Endothelial cell of umbilical vein (primary cell): ENCODE measurements at regions not wholly inside any gene's neighbourhood (a gene's known extent, or its start where the extent isn't known, plus 50 kb on each side); places are given as distances from the start of the nearest gene placed in this dataset.

Source experiments
- BruUV-seq: library from RNA; stranded (reverse); fragments of 400-500 nt; replicated peaks from 2 replicates; lab custom pipeline; 2021; lab: Mats Ljungman, UMichigan
- CTCF ChIA-PET: fragments of 300-600, 350-600 bp; sonication (Branson Sonifier 250); formaldehyde crosslinking; loops from one replicate; lab custom pipeline; 2021; ENCODE audit warnings: antibody characterized with exemption, inconsistent platforms; lab: Charles Lee
- POLR2A ChIA-PET: fragments of 300-600, 350-600 bp; sonication (Branson Sonifier 250); formaldehyde crosslinking; loops from one replicate; lab custom pipeline; 2021; ENCODE audit warnings: antibody characterized with exemption, inconsistent platforms; lab: Charles Lee
- DNase-seq: peaks from one replicate; pipeline ENCODE4 v3.0.0-alpha.2; 2011; ENCODE audit warnings: low read depth, low spot score
- FAIRE-seq: peaks from 2 replicates; lab custom pipeline; 2011; peaks lifted over from hg19 to GRCh38; lab: Jason Lieb, UNC
- H2AFZ ChIP-seq: 2 replicates; pipeline ENCODE4 v1.6.0; 2012; ENCODE audit warnings: low read depth, low read length, control low read depth, inconsistent platforms
- H3K27ac ChIP-seq: 2 replicates; pipeline ENCODE4 v1.5.1; 2011; ENCODE audit warnings: low read depth, mild to moderate bottlenecking, control low read depth, low read length, moderate library complexity; ENCODE audit not compliant: insufficient read depth
- H3K27me3 ChIP-seq, 2 experiments: 2 replicates each; pipeline versions ENCODE4 v1.6.0 to v1.6.1; 2011; ENCODE audit warnings: low read length in 2 of 2, mixed read lengths in 1 of 2; ENCODE audit not compliant: control insufficient read depth in 2 of 2, insufficient read depth in 2 of 2
- H3K36me3 ChIP-seq, 2 experiments: 2 replicates in 1 of 2; 3 replicates in 1 of 2; pipeline ENCODE4 v1.5.1; 2011; ENCODE audit warnings: low read length in 2 of 2, mild to moderate bottlenecking in 1 of 2, moderate library complexity in 1 of 2; ENCODE audit not compliant: control insufficient read depth in 2 of 2, insufficient read depth in 2 of 2; ENCODE audit errors: extremely low read depth in 1 of 2
- H3K4me1 ChIP-seq: 3 replicates; pipeline ENCODE4 v1.5.1; 2011; ENCODE audit warnings: mild to moderate bottlenecking, low read length; ENCODE audit not compliant: control insufficient read depth, insufficient read depth; ENCODE audit errors: extremely low read depth
- H3K4me2 ChIP-seq: 2 replicates; pipeline ENCODE4 v1.6.1; 2011; ENCODE audit warnings: low read length, control low read depth, mixed read lengths; ENCODE audit not compliant: insufficient read depth
- H3K4me3 ChIP-seq, 3 experiments: fragments of 200-600 bp in 1 of 3; sonication (generic), shearing (Covaris generic) in 1 of 3; replicated peaks in 1 of 3; 2 replicates each; pipeline ENCODE4 v1.5.1; 2011 to 2016; ENCODE audit warnings: control low read depth in 3 of 3, low read length in 3 of 3, mild to moderate bottlenecking in 2 of 3, inconsistent platforms in 1 of 3, low read depth in 1 of 3, moderate library complexity in 1 of 3; ENCODE audit not compliant: insufficient read depth in 1 of 3
- H3K79me2 ChIP-seq: 2 replicates; pipeline ENCODE4 v1.6.0; 2012; ENCODE audit warnings: low read length, inconsistent platforms; ENCODE audit not compliant: control insufficient read depth, insufficient read depth
- H3K9ac ChIP-seq: replicated peaks from 2 replicates; pipeline ENCODE3; 2011; ENCODE audit warnings: low read length, control low read depth; ENCODE audit not compliant: insufficient read depth; ENCODE audit errors: extremely low read depth
- H3K9me1 ChIP-seq: replicated peaks from 3 replicates; pipeline ENCODE4 v1.6.0; 2011; ENCODE audit warnings: mild to moderate bottlenecking, low read length; ENCODE audit not compliant: control insufficient read depth, insufficient read depth; ENCODE audit errors: extremely low read depth
- H3K9me3 ChIP-seq: replicated peaks from 2 replicates; pipeline ENCODE4 v1.5.1; 2012; ENCODE audit warnings: low read length, inconsistent platforms; ENCODE audit not compliant: control insufficient read depth, insufficient read depth
- H4K20me1 ChIP-seq: replicated peaks from 2 replicates; pipeline ENCODE3; 2011; ENCODE audit warnings: mild to moderate bottlenecking, low read length; ENCODE audit not compliant: control insufficient read depth, insufficient read depth; ENCODE audit errors: extremely low read depth
- CTCF ChIP-seq, 2 donors: IDR thresholded peaks; 1 replicate in 1 of 2; 2 replicates in 1 of 2; pipeline ENCODE4 v1.5.1; 2011; ENCODE audit warnings: low read length in 2 of 2, mild to moderate bottlenecking in 2 of 2, moderate library complexity in 2 of 2, control low read depth in 1 of 2, inconsistent platforms in 1 of 2, low read depth in 1 of 2; ENCODE audit not compliant: insufficient read depth in 1 of 2; ENCODE audit errors: extremely low read depth in 1 of 2
- EZH2 ChIP-seq: IDR thresholded peaks from 2 replicates; pipeline ENCODE4 v1.6.1; 2012; ENCODE audit warnings: borderline replicate concordance, low read depth, mild to moderate bottlenecking, moderate library complexity, low read length, inconsistent platforms; ENCODE audit not compliant: severe bottlenecking
- FOS ChIP-seq: IDR thresholded peaks from 2 replicates; pipeline ENCODE4 v1.6.1; 2011; ENCODE audit warnings: mild to moderate bottlenecking, low read length, moderate library complexity, borderline replicate concordance; ENCODE audit not compliant: insufficient read depth
- GATA2 ChIP-seq: IDR thresholded peaks from 2 replicates; pipeline ENCODE4 v1.7.0; 2011; ENCODE audit warnings: low read depth, mild to moderate bottlenecking, moderate library complexity, mixed read lengths, low read length; ENCODE audit not compliant: insufficient read length, insufficient read depth
- JUN ChIP-seq: IDR thresholded peaks from 2 replicates; pipeline ENCODE4 v1.6.1; 2011; ENCODE audit warnings: borderline replicate concordance, low read depth; ENCODE audit not compliant: insufficient read length, insufficient read depth
- MAX ChIP-seq: IDR thresholded peaks from 2 replicates; pipeline ENCODE4 v1.6.1; 2011; ENCODE audit not compliant: insufficient read depth, insufficient read length
- MYC ChIP-seq: IDR thresholded peaks from one replicate; pipeline ENCODE4 v1.6.1; 2011; ENCODE audit warnings: mild to moderate bottlenecking, low read depth, low read length
- POLR2A ChIP-seq: IDR thresholded peaks from 2 replicates; pipeline ENCODE4 v1.6.1; 2012; ENCODE audit warnings: low read depth, mild to moderate bottlenecking, control low read depth, low read length
- POLR2AphosphoS5 ChIP-seq: IDR thresholded peaks from 2 replicates; pipeline ENCODE4 v1.6.1; 2012; ENCODE audit warnings: low read depth, mild to moderate bottlenecking, control low read depth, low read length, moderate library complexity; ENCODE audit not compliant: insufficient read depth
- dilution Hi-C: fragments of 300-500 bp; cut with MboI; formaldehyde crosslinking; loops from one replicate; pipeline ENCODE4 v1.15.0; 2019; ENCODE audit warnings: low sequenced_read_pairs; ENCODE audit not compliant: extremely low pct_ligation_motif_present
- intact Hi-C: fragments of 100-400 bp; cut with micrococcal nuclease; formaldehyde crosslinking; loops from one replicate; pipeline ENCODE4 v1.10.0; 2022

DNA sequence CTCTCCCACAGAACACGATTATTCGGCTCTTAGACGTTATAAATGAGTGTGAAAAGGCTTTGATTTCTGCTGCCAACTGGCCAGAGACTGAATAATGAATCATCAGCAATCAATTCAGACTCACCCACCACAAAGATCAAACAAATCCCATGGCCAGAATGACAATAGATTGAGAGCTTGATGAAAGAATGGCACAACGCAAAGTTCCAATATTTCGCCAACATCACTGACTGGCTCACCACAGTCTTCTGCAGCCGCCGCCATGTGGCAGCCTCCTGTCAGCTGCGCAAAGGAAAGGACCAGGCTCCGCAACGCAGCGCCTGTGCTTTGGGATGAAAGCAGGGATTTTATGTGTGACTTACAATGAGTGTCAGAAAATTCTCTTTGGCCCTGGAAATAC is 104.4 kb upstream of the SOX11 start:
- TF ChIP-seq MYC (no peak), FOS (no peak), POLR2AphosphoS5 (no peak), JUN (no peak), CTCF (IDR thresholded peaks at IDR 0.05; ENCODE audit: extremely low read depth in 1 of 2, insufficient read depth in 1 of 2, low read depth in 1 of 2, low read length in 2 of 2) (no peak), POLR2A (no peak), EZH2 (no peak), GATA2 (no peak), MAX (no peak)
- no peaks in the 10 kb centered on the region for H3K36me3 ChIP-seq
- peaks cover 9% of the 10 kb centered on the region for H3K9me3 ChIP-seq
- no peaks in the 10 kb centered on the region for H3K79me2 ChIP-seq
- no peaks in the 10 kb centered on the region for H4K20me1 ChIP-seq
- POLR2A ChIA-PET, result no interaction called here
- no peak overlapping the region for H3K4me3 ChIP-seq
- no peaks in the 10 kb centered on the region for H3K27me3 ChIP-seq
- H3K4me1 ChIP-seq, result no peaks in the 10 kb centered on the region
- no peak overlapping the region for H3K27ac ChIP-seq
- dilution Hi-C loops, result no loop called here
- H3K4me2 ChIP-seq, result no peak overlapping the region
- H2AFZ ChIP-seq, result no peak overlapping the region
- FAIRE-seq (no peak), DNase-seq (no peak)
- no peaks in the 10 kb centered on the region for H3K9me1 ChIP-seq
- no TSS peak for BruUV-seq
- intact Hi-C loops, result no loop called here
- CTCF ChIA-PET, result no interaction called here
- no peak overlapping the region for H3K9ac ChIP-seq
